GM21447 (cell line): ENCODE measurements at regions not wholly inside any gene's neighbourhood (a gene's known extent, or its start where the extent isn't known, plus 50 kb on each side); places are given as distances from the start of the nearest gene placed in this dataset.

Experiments used
- ATAC-seq: cut with Tn5 transposase; IDR thresholded peaks from one replicate; pipeline ENCODE4 v1.9.1; 2021; ENCODE audit not compliant: unreplicated experiment

- no peak for ATAC-seq
Measured at GRCh38 chr4:63644396-63644795, 764.9 kb downstream of the TECRL start.

- no peak for ATAC-seq
Measured at GRCh38 chr4:63637270-63637669, 772.0 kb downstream of the TECRL start.

GRCh38 chr4:63632858-63633257 is 776.4 kb downstream of the TECRL start:
- ATAC-seq: no peak

- ATAC-seq: no peak
Measured at GRCh38 chr4:63620271-63620670, 789.0 kb downstream of the TECRL start.

- no peak for ATAC-seq
Measured at GRCh38 chr4:63619771-63620170, 789.5 kb downstream of the TECRL start.

GRCh38 chr4:63618883-63619718 is 790.1 kb downstream of the TECRL start:
- ATAC-seq: no peak

- ATAC-seq: no peak
Measured at GRCh38 chr4:63607169-63607872, 801.9 kb downstream of the TECRL start.

GRCh38 chr4:63589796-63590195 is 819.5 kb downstream of the TECRL start:
- ATAC-seq: no peak

- ATAC-seq: no peak
Measured at GRCh38 chr4:63583561-63583960, 825.7 kb downstream of the TECRL start.

GRCh38 chr4:63583007-63583406 is 826.2 kb downstream of the TECRL start:
- no peak for ATAC-seq

- ATAC-seq: no peak
Measured at GRCh38 chr4:63580796-63581475, 828.3 kb downstream of the TECRL start.

- ATAC-seq: no peak
Measured at GRCh38 chr4:63578383-63578782, 830.9 kb downstream of the TECRL start.

- ATAC-seq: no peak
Measured at GRCh38 chr4:63566658-63567057, 842.6 kb downstream of the TECRL start.

GRCh38 chr4:63563288-63564014 is 845.8 kb downstream of the TECRL start:
- no peak for ATAC-seq

GRCh38 chr4:63558709-63559108 is 850.5 kb downstream of the TECRL start:
- ATAC-seq: no peak

- ATAC-seq: no peak
Measured at GRCh38 chr4:63556332-63556731, 852.9 kb downstream of the TECRL start.

- no peak for ATAC-seq
Measured at GRCh38 chr4:63553123-63553522, 856.1 kb downstream of the TECRL start.

- ATAC-seq: no peak
Measured at GRCh38 chr4:63541828-63542227, 867.4 kb downstream of the TECRL start.

- no peak for ATAC-seq
Measured at GRCh38 chr4:63529581-63530337, 879.5 kb downstream of the TECRL start.

- no peak for ATAC-seq
Measured at GRCh38 chr4:63528256-63528991, 880.8 kb downstream of the TECRL start.
